MCF 10A (cell line): ENCODE measurements at regions not wholly inside any gene's neighbourhood (a gene's known extent, or its start where the extent isn't known, plus 50 kb on each side); places are given as distances from the start of the nearest gene placed in this dataset.
A peak's percentile ranks its signal among the peaks of the same experiment; 100 is the strongest.

Source experiments
- BruUV-seq: library from RNA; stranded (reverse); fragments of 400-500 nt; replicated peaks from 2 replicates; lab custom pipeline; 2021; lab: Mats Ljungman, UMichigan
- CTCF ChIA-PET: fragments of 300-600 bp; sonication (Branson Sonifier 250); formaldehyde crosslinking; extraction: SDS; loops from one replicate; lab custom pipeline; 2021; ENCODE audit warnings: antibody characterized with exemption, inconsistent platforms; lab: Yijun Ruan, JAX
- POLR2A ChIA-PET: fragments of 300-600, 350-650 bp; sonication (Branson Sonifier 250); formaldehyde crosslinking; extraction: SDS; loops from one replicate; lab custom pipeline; 2020; ENCODE audit warnings: antibody characterized with exemption, inconsistent platforms; lab: Yijun Ruan, JAX
- DNase-seq: peaks from one replicate; pipeline ENCODE4 v3.0.0-alpha.2; 2018; ENCODE audit not compliant: unreplicated experiment
- H3K27ac Mint-ChIP-seq: one replicate; pipeline ENCODE4 v1.8.0; 2022; ENCODE audit warnings: mild to moderate bottlenecking, low read depth, mixed read lengths; ENCODE audit not compliant: unreplicated experiment
- H3K27me3 Mint-ChIP-seq: one replicate; pipeline ENCODE4 v1.8.0; 2022; ENCODE audit warnings: mixed read lengths; ENCODE audit not compliant: insufficient read depth, unreplicated experiment
- H3K36me3 Mint-ChIP-seq: one replicate; pipeline ENCODE4 v1.8.0; 2022; ENCODE audit warnings: mild to moderate bottlenecking, moderate library complexity, mixed read lengths; ENCODE audit not compliant: insufficient read depth, unreplicated experiment
- H3K4me1 Mint-ChIP-seq: one replicate; pipeline ENCODE4 v1.8.0; 2022; ENCODE audit warnings: mixed read lengths; ENCODE audit not compliant: insufficient read depth, unreplicated experiment
- H3K4me3 Mint-ChIP-seq: one replicate; pipeline ENCODE4 v1.8.0; 2022; ENCODE audit warnings: mild to moderate bottlenecking, moderate library complexity, mixed read lengths; ENCODE audit not compliant: unreplicated experiment
- H3K9me3 Mint-ChIP-seq: one replicate; pipeline ENCODE4 v1.8.0; 2022; ENCODE audit warnings: mixed read lengths; ENCODE audit not compliant: unreplicated experiment
- intact Hi-C: fragments of 100-400 bp; cut with micrococcal nuclease; formaldehyde crosslinking; loops from 2 replicates; pipeline ENCODE4 v1.14.1; 2022
- TF ChIP-seq, protein P1 (sequence below): fragments of 200-600 bp; IDR thresholded peaks from one replicate; pipeline ENCODE4 v1.8.0; 2022; ENCODE audit warnings: antibody characterized with exemption, mild to moderate bottlenecking; ENCODE audit not compliant: unreplicated experiment

DNA sequence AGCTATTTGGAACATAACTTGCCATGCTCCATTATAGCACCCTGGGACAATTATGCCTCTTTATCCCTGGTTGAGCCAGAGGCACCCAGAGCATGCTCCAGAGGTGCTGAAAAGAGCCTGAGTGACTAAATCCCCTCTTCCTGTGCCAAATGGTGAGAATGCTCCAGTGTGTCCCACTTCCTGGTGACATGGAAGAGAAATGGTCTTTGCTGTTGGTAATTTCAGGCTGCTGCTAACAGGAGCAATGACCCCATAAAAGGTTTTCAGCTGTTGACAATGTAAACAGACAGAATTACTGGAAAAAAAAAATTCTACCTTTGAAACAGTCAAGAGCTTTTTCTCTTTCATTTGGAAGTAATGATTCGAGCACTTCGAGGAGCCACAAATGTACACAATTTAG is 341.8 kb downstream of the FGF9 start:
- no peak for DNase-seq
- Mint-ChIP-seq H3K4me1 (peaks cover 15% of the 10 kb centered on the region), H3K27ac (no peak overlapping the region), H3K9me3 (peaks cover 13% of the 10 kb centered on the region), H3K36me3 (no peaks in the 10 kb centered on the region), H3K4me3 (no peak overlapping the region), H3K27me3 (no peaks in the 10 kb centered on the region)
- intact Hi-C loops, result no loop called here
- POLR2A ChIA-PET, result interaction anchor here (0.9 kb wide), 1 partner anchor 14 kb away, joined by 4 read pairs; no protein-coding TSS in a partner anchor
- CTCF ChIA-PET, result interaction anchor here (0.7 kb wide), 1 partner anchor 705 kb away, joined by 3 read pairs; no protein-coding TSS in a partner anchor
- TF ChIP-seq, protein P1, sequence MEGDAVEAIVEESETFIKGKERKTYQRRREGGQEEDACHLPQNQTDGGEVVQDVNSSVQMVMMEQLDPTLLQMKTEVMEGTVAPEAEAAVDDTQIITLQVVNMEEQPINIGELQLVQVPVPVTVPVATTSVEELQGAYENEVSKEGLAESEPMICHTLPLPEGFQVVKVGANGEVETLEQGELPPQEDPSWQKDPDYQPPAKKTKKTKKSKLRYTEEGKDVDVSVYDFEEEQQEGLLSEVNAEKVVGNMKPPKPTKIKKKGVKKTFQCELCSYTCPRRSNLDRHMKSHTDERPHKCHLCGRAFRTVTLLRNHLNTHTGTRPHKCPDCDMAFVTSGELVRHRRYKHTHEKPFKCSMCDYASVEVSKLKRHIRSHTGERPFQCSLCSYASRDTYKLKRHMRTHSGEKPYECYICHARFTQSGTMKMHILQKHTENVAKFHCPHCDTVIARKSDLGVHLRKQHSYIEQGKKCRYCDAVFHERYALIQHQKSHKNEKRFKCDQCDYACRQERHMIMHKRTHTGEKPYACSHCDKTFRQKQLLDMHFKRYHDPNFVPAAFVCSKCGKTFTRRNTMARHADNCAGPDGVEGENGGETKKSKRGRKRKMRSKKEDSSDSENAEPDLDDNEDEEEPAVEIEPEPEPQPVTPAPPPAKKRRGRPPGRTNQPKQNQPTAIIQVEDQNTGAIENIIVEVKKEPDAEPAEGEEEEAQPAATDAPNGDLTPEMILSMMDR, result no peak
- no TSS peak for BruUV-seq

DNA sequence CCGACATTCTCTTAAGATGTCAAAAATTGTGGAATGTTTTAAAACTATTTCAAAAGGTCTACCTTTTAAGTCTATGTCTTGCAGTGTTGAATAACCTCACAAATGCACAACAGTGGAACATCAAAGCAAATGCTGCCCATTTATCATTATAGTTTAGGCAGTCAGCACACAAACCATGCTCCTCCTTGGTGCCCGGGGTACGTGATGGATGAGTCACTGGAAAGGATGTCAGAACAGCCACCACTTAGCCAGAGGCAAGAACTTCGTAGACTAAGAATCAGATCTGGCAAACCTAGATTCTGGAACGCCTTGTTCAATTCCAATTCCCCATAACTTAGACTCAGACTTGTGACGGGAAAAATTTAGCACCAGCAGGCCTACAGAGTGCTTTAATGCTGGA is 343.6 kb downstream of the FGF9 start:
- Mint-ChIP-seq H3K27me3 (no peaks in the 10 kb centered on the region), H3K4me3 (no peak overlapping the region), H3K36me3 (no peaks in the 10 kb centered on the region), H3K9me3 (no peaks in the 10 kb centered on the region), H3K4me1 (peaks cover 15% of the 10 kb centered on the region), H3K27ac (peak overlapping the region; percentile 1)
- intact Hi-C loops, result no loop called here
- BruUV-seq, result no TSS peak
- POLR2A ChIA-PET, result interaction anchor here (0.7 kb wide), 1 partner anchor 120 kb away, joined by 3 read pairs; no protein-coding TSS in a partner anchor
- no peak for DNase-seq
- TF ChIP-seq, protein P1, result no peak
- CTCF ChIA-PET, result no interaction called here

DNA sequence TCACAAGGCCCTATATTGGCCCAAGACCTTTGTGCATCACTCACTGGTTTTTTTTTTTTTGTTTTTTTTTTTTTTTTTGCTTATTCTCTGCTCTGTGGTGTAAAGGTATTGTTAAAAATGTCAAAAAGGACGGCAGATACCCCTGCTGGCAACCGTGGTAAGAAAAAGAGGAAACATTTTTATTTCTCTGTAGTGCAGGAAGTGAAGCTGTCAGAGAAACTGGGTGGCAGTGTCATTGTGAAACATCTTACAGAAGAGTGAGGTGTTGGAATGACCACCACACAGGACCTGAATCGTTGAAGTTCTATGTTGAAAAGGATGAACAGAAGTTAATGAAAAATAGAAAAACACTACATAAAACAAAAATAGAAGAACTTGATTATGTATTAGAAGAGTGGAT is 346.4 kb downstream of the FGF9 start:
- ChIA-PET CTCF (no interaction called here), POLR2A (no interaction called here)
- H3K27me3 Mint-ChIP-seq, result no peaks in the 10 kb centered on the region
- BruUV-seq, result no TSS peak
- no peak overlapping the region for H3K4me3 Mint-ChIP-seq
- H3K36me3 Mint-ChIP-seq, result no peaks in the 10 kb centered on the region
- no peaks in the 10 kb centered on the region for H3K9me3 Mint-ChIP-seq
- H3K4me1 Mint-ChIP-seq, result peaks cover 15% of the 10 kb centered on the region
- H3K27ac Mint-ChIP-seq, result no peak overlapping the region
- TF ChIP-seq, protein P1, result no peak
- DNase-seq, result no peak
- intact Hi-C loops, result no loop called here

DNA sequence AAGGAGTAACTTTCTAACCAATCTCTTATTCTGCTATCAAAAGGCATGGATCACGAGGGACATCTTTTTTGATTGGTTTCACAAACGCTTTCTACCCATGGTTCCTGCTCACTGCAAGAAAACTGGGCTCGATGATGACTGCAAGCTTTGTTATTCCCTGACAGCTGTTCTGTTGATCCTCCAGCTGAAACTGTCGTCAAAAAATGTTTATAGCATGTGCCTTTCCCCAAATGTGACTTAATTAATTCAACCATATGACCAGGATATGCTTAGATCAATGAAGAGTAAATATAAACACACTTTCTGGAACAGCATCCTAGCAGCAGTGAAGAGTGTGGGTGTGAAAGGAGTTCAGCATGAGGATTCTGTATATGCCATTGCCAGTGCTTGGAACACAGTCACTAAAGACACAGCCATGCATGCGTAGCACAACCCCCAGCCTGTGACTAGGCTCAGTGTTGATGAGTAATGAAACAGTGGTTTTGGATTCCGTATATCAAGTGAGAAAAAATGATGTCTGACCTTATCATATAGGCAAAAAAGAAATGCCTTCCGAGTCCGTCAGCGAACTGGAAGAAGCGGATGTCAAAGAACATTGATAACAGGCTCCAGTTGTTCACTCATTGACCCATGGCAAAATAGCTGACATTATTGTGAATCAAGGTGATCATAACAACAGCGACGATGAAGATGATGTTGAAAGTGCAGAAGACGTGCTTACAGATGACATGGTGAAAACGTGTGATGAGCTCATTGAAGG is 347.4 kb downstream of the FGF9 start:
- no peak overlapping the region for H3K4me3 Mint-ChIP-seq
- no TSS peak for BruUV-seq
- intact Hi-C loops, result no loop called here
- H3K9me3 Mint-ChIP-seq, result no peaks in the 10 kb centered on the region
- TF ChIP-seq, protein P1, result no peak
- no peaks in the 10 kb centered on the region for H3K27me3 Mint-ChIP-seq
- no peaks in the 10 kb centered on the region for H3K36me3 Mint-ChIP-seq
- no peak overlapping the region for H3K27ac Mint-ChIP-seq
- POLR2A ChIA-PET, result interaction anchor here (0.7 kb wide), 1 partner anchor 404 kb away, joined by 3 read pairs; no protein-coding TSS in a partner anchor
- peaks cover 15% of the 10 kb centered on the region for H3K4me1 Mint-ChIP-seq
- CTCF ChIA-PET, result interaction anchor here (0.8 kb wide), 1 partner anchor 11 kb away, joined by 3 read pairs; no protein-coding TSS in a partner anchor
- DNase-seq, result no peak
